ENCODE measurements at regions not wholly inside any gene's neighbourhood (a gene's known extent, or its start where the extent isn't known, plus 50 kb on each side); places are given as distances from the start of the nearest gene placed in this dataset.

- H3K9me3 ChIP-seq (ENCODE audit: severe bottlenecking) = no peaks in the 10 kb centered on the region
- no peaks in the 10 kb centered on the region for H3K27me3 ChIP-seq (ENCODE audit: insufficient read depth, low read depth, severe bottlenecking)
- no peak overlapping the region for H3K4me3 ChIP-seq (ENCODE audit: low read depth, low read length)
- TF ChIP-seq, protein P1, sequence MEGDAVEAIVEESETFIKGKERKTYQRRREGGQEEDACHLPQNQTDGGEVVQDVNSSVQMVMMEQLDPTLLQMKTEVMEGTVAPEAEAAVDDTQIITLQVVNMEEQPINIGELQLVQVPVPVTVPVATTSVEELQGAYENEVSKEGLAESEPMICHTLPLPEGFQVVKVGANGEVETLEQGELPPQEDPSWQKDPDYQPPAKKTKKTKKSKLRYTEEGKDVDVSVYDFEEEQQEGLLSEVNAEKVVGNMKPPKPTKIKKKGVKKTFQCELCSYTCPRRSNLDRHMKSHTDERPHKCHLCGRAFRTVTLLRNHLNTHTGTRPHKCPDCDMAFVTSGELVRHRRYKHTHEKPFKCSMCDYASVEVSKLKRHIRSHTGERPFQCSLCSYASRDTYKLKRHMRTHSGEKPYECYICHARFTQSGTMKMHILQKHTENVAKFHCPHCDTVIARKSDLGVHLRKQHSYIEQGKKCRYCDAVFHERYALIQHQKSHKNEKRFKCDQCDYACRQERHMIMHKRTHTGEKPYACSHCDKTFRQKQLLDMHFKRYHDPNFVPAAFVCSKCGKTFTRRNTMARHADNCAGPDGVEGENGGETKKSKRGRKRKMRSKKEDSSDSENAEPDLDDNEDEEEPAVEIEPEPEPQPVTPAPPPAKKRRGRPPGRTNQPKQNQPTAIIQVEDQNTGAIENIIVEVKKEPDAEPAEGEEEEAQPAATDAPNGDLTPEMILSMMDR (IDR thresholded peaks at IDR 0.05; ENCODE audit: low read depth, low read length) = no peak
- no peak for DNase-seq
- no peak overlapping the region for H3K27ac ChIP-seq
- no peaks in the 10 kb centered on the region for H3K36me3 ChIP-seq
Observed at GRCh38 chr7:85412912-85413311, 226.1 kb upstream of the SEMA3D start.

- H3K27me3 ChIP-seq (ENCODE audit: insufficient read depth, low read depth, severe bottlenecking) = no peaks in the 10 kb centered on the region
- TF ChIP-seq, protein P1 (IDR thresholded peaks at IDR 0.05; ENCODE audit: low read depth, low read length) = no peak
- no peaks in the 10 kb centered on the region for H3K36me3 ChIP-seq
- H3K4me3 ChIP-seq (ENCODE audit: low read depth, low read length) = no peak overlapping the region
- no peaks in the 10 kb centered on the region for H3K9me3 ChIP-seq (ENCODE audit: severe bottlenecking)
- DNase-seq = no peak
- H3K27ac ChIP-seq = no peak overlapping the region
Observed at GRCh38 chr7:85407391-85407790, 220.5 kb upstream of the SEMA3D start.

GRCh38 chr7:85405016-85405902 lies 218.4 kb upstream of the SEMA3D start:
- no peaks in the 10 kb centered on the region for H3K9me3 ChIP-seq (ENCODE audit: severe bottlenecking)
- no peak for DNase-seq
- no peak overlapping the region for H3K27ac ChIP-seq
- TF ChIP-seq, protein P1 (IDR thresholded peaks at IDR 0.05; ENCODE audit: low read depth, low read length) = no peak
- no peak overlapping the region for H3K4me3 ChIP-seq (ENCODE audit: low read depth, low read length)
- no peaks in the 10 kb centered on the region for H3K36me3 ChIP-seq
- H3K27me3 ChIP-seq (ENCODE audit: insufficient read depth, low read depth, severe bottlenecking) = no peaks in the 10 kb centered on the region

GRCh38 chr7:85396676-85397075 lies 209.8 kb upstream of the SEMA3D start:
- Histone ChIP-seq H3K27ac (no peak overlapping the region), H3K27me3 (ENCODE audit: insufficient read depth, low read depth, severe bottlenecking) (no peaks in the 10 kb centered on the region), H3K9me3 (ENCODE audit: severe bottlenecking) (no peaks in the 10 kb centered on the region), H3K4me3 (ENCODE audit: low read depth, low read length) (no peak overlapping the region), H3K36me3 (no peaks in the 10 kb centered on the region)
- DNase-seq = no peak
- TF ChIP-seq, protein P1 (IDR thresholded peaks at IDR 0.05; ENCODE audit: low read depth, low read length) = no peak

DNA sequence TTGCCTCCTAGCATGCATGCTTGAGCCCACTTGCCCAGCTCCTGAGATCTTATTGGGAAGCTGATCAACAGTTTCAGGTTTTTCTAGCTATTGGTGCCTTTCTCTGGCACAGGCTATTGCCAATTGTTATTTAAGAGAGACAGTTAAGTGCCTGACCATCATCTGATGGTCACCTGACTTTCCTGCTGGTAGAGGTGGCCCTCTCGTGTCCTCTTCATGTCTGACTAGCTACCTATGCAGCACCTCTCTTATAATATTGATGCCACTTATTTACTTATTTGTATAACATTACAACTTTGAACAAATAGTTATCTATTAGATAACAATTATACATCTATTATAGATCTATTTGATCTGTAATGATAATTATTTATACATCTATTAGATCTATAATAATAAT lies 205.9 kb upstream of the SEMA3D start:
- H3K9me3 ChIP-seq (ENCODE audit: severe bottlenecking) = no peaks in the 10 kb centered on the region
- no peaks in the 10 kb centered on the region for H3K27me3 ChIP-seq (ENCODE audit: insufficient read depth, low read depth, severe bottlenecking)
- no peak overlapping the region for H3K4me3 ChIP-seq (ENCODE audit: low read depth, low read length)
- no peak overlapping the region for H3K27ac ChIP-seq
- no peak for DNase-seq
- H3K36me3 ChIP-seq = no peaks in the 10 kb centered on the region
- TF ChIP-seq, protein P1 (IDR thresholded peaks at IDR 0.05; ENCODE audit: low read depth, low read length) = no peak
